Astrocyte (in vitro differentiated cells and primary cell): ENCODE measurements at regions not wholly inside any gene's neighbourhood (a gene's known extent, or its start where the extent isn't known, plus 50 kb on each side); places are given as distances from the start of the nearest gene placed in this dataset.

Experiments
- DNase-seq: peaks from one replicate; pipeline ENCODE4 v3.0.0-alpha.2; 2010; ENCODE audit warnings: low read depth
- FAIRE-seq: peaks from 2 replicates; lab custom pipeline; 2011; peaks lifted over from hg19 to GRCh38; lab: Jason Lieb, UNC
- H2AFZ ChIP-seq: 2 replicates; pipeline ENCODE4 v1.6.0; 2012; ENCODE audit warnings: low read depth, low read length, inconsistent platforms
- H3K27ac ChIP-seq: 2 replicates; pipeline ENCODE4 v1.5.1; 2011; ENCODE audit warnings: low read depth, low read length, inconsistent platforms
- H3K27me3 ChIP-seq: 2 replicates; pipeline ENCODE4 v1.6.0; 2011; ENCODE audit warnings: low read length, inconsistent platforms; ENCODE audit not compliant: insufficient read depth
- H3K36me3 ChIP-seq: 2 replicates; pipeline ENCODE4 v1.5.1; 2011; ENCODE audit warnings: low read length, inconsistent platforms; ENCODE audit not compliant: insufficient read depth
- H3K4me1 ChIP-seq: 2 replicates; pipeline ENCODE4 v1.5.1; 2011; ENCODE audit warnings: low read length, inconsistent platforms; ENCODE audit not compliant: insufficient read depth
- H3K4me2 ChIP-seq: 2 replicates; pipeline ENCODE4 v1.6.0; 2012; ENCODE audit warnings: low read length, inconsistent platforms
- H3K4me3 ChIP-seq: 2 replicates; pipeline ENCODE4 v1.5.1; 2011; ENCODE audit warnings: low read depth, mild to moderate bottlenecking, low read length, inconsistent platforms; ENCODE audit not compliant: insufficient read depth
- H3K79me2 ChIP-seq: 2 replicates; pipeline ENCODE4 v1.6.0; 2012; ENCODE audit warnings: mild to moderate bottlenecking, low read length, inconsistent platforms; ENCODE audit not compliant: insufficient read depth
- H3K9ac ChIP-seq: 2 replicates; pipeline ENCODE4 v1.6.0; 2012; ENCODE audit warnings: mild to moderate bottlenecking, low read length, inconsistent platforms
- H3K9me3 ChIP-seq: 2 replicates; pipeline ENCODE4 v1.5.1; 2012; ENCODE audit warnings: low read depth, mild to moderate bottlenecking, low read length, inconsistent platforms; ENCODE audit not compliant: insufficient read depth
- H4K20me1 ChIP-seq: 2 replicates; pipeline ENCODE4 v1.6.0; 2012; ENCODE audit warnings: low read length, inconsistent platforms; ENCODE audit not compliant: insufficient read depth
- H3K27ac Mint-ChIP-seq: one replicate; pipeline ENCODE4 v1.8.0; 2021; ENCODE audit warnings: mild to moderate bottlenecking, mixed read lengths; ENCODE audit not compliant: unreplicated experiment
- H3K27me3 Mint-ChIP-seq: one replicate; pipeline ENCODE4 v1.8.0; 2021; ENCODE audit warnings: low read depth, mixed read lengths; ENCODE audit not compliant: unreplicated experiment
- H3K36me3 Mint-ChIP-seq: one replicate; pipeline ENCODE4 v1.8.0; 2021; ENCODE audit warnings: low read depth, mixed read lengths; ENCODE audit not compliant: unreplicated experiment
- H3K4me1 Mint-ChIP-seq: one replicate; pipeline ENCODE4 v1.8.0; 2021; ENCODE audit warnings: low read depth, mixed read lengths; ENCODE audit not compliant: unreplicated experiment
- H3K4me3 Mint-ChIP-seq: one replicate; pipeline ENCODE4 v1.8.0; 2021; ENCODE audit warnings: mild to moderate bottlenecking, moderate library complexity, mixed read lengths; ENCODE audit not compliant: unreplicated experiment
- H3K9me3 Mint-ChIP-seq: one replicate; pipeline ENCODE4 v1.8.0; 2021; ENCODE audit warnings: mild to moderate bottlenecking, mixed read lengths; ENCODE audit not compliant: unreplicated experiment
- CTCF ChIP-seq: IDR thresholded peaks from 2 replicates; pipeline ENCODE4 v1.5.1; 2011; ENCODE audit warnings: low read depth, mild to moderate bottlenecking, inconsistent platforms, low read length, moderate library complexity; ENCODE audit not compliant: insufficient read depth
- EZH2 ChIP-seq: IDR thresholded peaks from 2 replicates; pipeline ENCODE4 v1.6.1; 2012; ENCODE audit warnings: mild to moderate bottlenecking, low read length, inconsistent platforms; ENCODE audit not compliant: insufficient read depth

DNA sequence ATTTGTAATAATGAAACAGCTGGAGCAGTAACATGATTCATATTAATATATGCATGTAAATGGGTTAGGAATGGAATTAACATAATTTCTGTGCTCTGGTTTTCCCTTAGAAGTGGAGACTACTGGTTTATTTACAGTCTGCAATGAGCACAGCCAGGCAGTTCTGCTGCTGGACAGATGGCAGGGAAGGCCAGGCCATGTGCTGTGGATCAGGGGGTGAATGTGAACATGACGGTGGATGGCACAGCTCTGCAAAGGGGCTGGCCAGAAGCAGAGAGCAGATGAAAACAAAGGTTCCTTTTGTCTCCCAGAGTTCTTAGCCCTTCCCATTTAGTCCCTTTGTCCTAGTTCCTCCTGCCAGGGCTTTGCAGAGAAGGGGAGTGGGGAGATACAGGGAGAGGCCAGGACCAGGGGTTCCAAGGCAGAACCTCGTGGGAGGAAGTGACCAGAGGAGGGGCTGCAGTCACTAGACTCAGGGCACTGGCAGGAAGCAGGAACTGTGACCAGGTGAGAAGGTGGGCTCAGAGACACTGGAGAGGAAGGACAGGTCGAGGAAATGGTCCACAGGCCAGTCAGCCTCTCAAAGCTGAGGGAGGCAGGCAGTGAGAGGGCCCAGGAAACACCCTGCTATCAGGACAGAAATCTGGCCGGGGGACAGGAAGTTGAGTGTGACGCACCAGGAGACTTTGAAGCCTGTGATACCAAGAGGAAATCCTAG, 112.9 kb upstream of the ATP8B1 start:
- peaks cover 4% of the 10 kb centered on the region for H3K9me3 Mint-ChIP-seq
- Histone ChIP-seq H4K20me1 (no peaks in the 10 kb centered on the region), H3K4me2 (no peak overlapping the region), H3K9ac (no peak overlapping the region), H3K9me3 (no peaks in the 10 kb centered on the region), H3K79me2 (no peaks in the 10 kb centered on the region), H3K36me3 (no peaks in the 10 kb centered on the region), H2AFZ (peak overlapping the region; percentile 61), H3K4me1 (peaks cover 7% of the 10 kb centered on the region), H3K4me3 (no peak overlapping the region), H3K27me3 (no peaks in the 10 kb centered on the region), H3K27ac (no peak overlapping the region)
- H3K27me3 Mint-ChIP-seq, result peaks cover 3% of the 10 kb centered on the region
- no peaks in the 10 kb centered on the region for H3K4me1 Mint-ChIP-seq
- H3K36me3 Mint-ChIP-seq, result peaks cover 2% of the 10 kb centered on the region
- DNase-seq (no peak), FAIRE-seq (no peak)
- H3K4me3 Mint-ChIP-seq, result no peak overlapping the region
- no peak overlapping the region for H3K27ac Mint-ChIP-seq
- TF ChIP-seq EZH2 (no peak), CTCF (no peak)

DNA sequence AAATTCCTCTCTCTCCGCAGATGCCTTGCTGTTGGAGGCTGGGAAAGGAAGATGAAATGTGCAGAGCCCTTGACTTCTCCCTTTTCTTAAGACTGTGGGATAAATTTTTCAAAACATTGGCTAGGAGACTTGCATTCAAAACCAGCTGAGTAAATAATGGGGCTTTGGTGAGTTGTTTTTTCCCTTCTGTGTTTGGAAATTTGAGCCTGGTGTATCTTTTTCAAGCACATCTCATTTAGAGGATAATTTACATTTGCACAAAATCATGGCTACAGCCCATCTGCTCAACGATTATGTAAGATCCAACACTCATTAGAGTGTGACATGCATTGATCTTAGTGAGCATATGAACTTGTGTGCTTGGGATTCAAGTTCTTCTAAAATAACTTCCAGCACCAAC, 112.1 kb upstream of the ATP8B1 start:
- Histone ChIP-seq H3K27me3 (no peaks in the 10 kb centered on the region), H3K4me3 (no peak overlapping the region), H3K27ac (no peak overlapping the region), H3K9me3 (no peaks in the 10 kb centered on the region), H3K9ac (no peak overlapping the region), H3K4me1 (peaks cover 7% of the 10 kb centered on the region), H2AFZ (no peak overlapping the region), H3K36me3 (no peaks in the 10 kb centered on the region), H3K79me2 (no peaks in the 10 kb centered on the region), H4K20me1 (no peaks in the 10 kb centered on the region), H3K4me2 (no peak overlapping the region)
- H3K9me3 Mint-ChIP-seq, result peaks cover 4% of the 10 kb centered on the region
- H3K4me1 Mint-ChIP-seq, result no peaks in the 10 kb centered on the region
- H3K4me3 Mint-ChIP-seq, result no peak overlapping the region
- no peak for TF ChIP-seq EZH2
- no peak for TF ChIP-seq CTCF
- FAIRE-seq (no peak), DNase-seq (peak; percentile 22)
- H3K27ac Mint-ChIP-seq, result no peak overlapping the region
- peaks cover 3% of the 10 kb centered on the region for H3K27me3 Mint-ChIP-seq
- peaks cover 2% of the 10 kb centered on the region for H3K36me3 Mint-ChIP-seq

DNA sequence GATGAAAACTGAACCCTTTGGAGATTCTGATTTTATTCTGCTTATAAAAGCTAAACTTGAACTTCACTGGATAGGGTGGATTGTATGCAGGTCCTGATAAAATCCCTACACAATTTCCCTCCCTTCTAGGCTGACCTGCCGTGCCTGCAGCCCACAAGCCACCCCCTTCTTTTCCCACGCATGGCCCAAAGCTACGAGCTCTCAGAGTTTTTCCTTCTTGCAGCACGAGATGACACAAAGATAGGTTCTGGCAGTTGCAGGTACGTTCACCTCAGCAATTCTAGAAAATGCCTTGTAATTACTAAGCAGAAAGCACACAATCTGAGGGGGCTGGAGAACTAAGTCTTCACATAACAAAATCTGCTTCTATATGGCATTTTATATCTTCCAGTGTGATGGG, 110.6 kb upstream of the ATP8B1 start:
- DNase-seq (no peak), FAIRE-seq (no peak)
- no peak overlapping the region for H3K9ac ChIP-seq
- TF ChIP-seq EZH2 (no peak), CTCF (no peak)
- H3K4me1 ChIP-seq, result peaks cover 11% of the 10 kb centered on the region
- H3K4me3 ChIP-seq, result no peak overlapping the region
- no peaks in the 10 kb centered on the region for H3K36me3 Mint-ChIP-seq
- H4K20me1 ChIP-seq, result no peaks in the 10 kb centered on the region
- no peaks in the 10 kb centered on the region for H3K9me3 ChIP-seq
- H3K27ac Mint-ChIP-seq, result no peak overlapping the region
- no peak overlapping the region for H3K4me2 ChIP-seq
- H3K4me1 Mint-ChIP-seq, result peaks cover 3% of the 10 kb centered on the region
- no peaks in the 10 kb centered on the region for H3K79me2 ChIP-seq
- H3K27me3 ChIP-seq, result no peaks in the 10 kb centered on the region
- no peak overlapping the region for H3K27ac ChIP-seq
- H3K9me3 Mint-ChIP-seq, result peaks cover 4% of the 10 kb centered on the region
- H3K4me3 Mint-ChIP-seq, result no peak overlapping the region
- H3K27me3 Mint-ChIP-seq, result no peaks in the 10 kb centered on the region
- H2AFZ ChIP-seq, result no peak overlapping the region
- no peaks in the 10 kb centered on the region for H3K36me3 ChIP-seq
